Ascending aorta (tissue), 2 donors: ENCODE measurements at regions not wholly inside any gene's neighbourhood (a gene's known extent, or its start where the extent isn't known, plus 50 kb on each side); places are given as distances from the start of the nearest gene placed in this dataset.

Experiments
- DNase-seq, 2 donors: peaks; one replicate each; pipeline ENCODE4 v3.0.0-alpha.2; 2019; ENCODE audit warnings: low spot score in 2 of 2
- H3K27ac ChIP-seq, 2 donors: fragments of 200-600 bp; sonication (generic); one replicate each; pipeline ENCODE4 v1.5.1; 2016 to 2017; ENCODE audit warnings: mild to moderate bottlenecking in 1 of 2
- H3K27me3 ChIP-seq: fragments of 200-600 bp; sonication (generic); one replicate; pipeline ENCODE4 v1.5.1; 2017
- H3K36me3 ChIP-seq, 2 donors: fragments of 200-600 bp; sonication (generic); one replicate each; pipeline ENCODE4 v1.5.1; 2016
- H3K4me1 ChIP-seq, 2 donors: fragments of 200-600 bp; sonication (generic); one replicate each; pipeline ENCODE4 v1.5.1; 2016 to 2017; ENCODE audit warnings: mild to moderate bottlenecking in 1 of 2
- H3K4me3 ChIP-seq, 2 donors: fragments of 200-600 bp; sonication (generic); one replicate each; pipeline ENCODE4 v1.5.1; 2016 to 2017; ENCODE audit warnings: mild to moderate bottlenecking in 1 of 2
- H3K9me3 ChIP-seq, 2 donors: fragments of 200-600 bp; sonication (generic); one replicate each; pipeline ENCODE4 v1.5.1; 2016
- intact Hi-C: fragments of 100-400 bp; cut with DNase I; formaldehyde crosslinking; loops from one replicate; pipeline ENCODE4 v1.15.1; 2023
- TF ChIP-seq, protein P1 (sequence below), 3 experiments: fragments of 200-600 bp in 2 of 3; fragments of 450-650 bp in 1 of 3; sonication (generic) in 2 of 3; IDR thresholded peaks; one replicate each; pipeline ENCODE4 v1.5.1; 2016 to 2019; ENCODE audit warnings: antibody characterized with exemption in 3 of 3, mild to moderate bottlenecking in 1 of 3, moderate library complexity in 1 of 3

GRCh38 chr9:82320566-82320965, 332.0 kb downstream of the SPATA31D1 start:
- Histone ChIP-seq H3K4me1 (no peaks in the 10 kb centered on the region), H3K36me3 (no peaks in the 10 kb centered on the region), H3K27ac (no peak overlapping the region), H3K9me3 (peaks cover 0 to 8% of the 10 kb centered on the region in 2 donors), H3K27me3 (no peaks in the 10 kb centered on the region), H3K4me3 (no peak overlapping the region)
- intact Hi-C loops = no loop called here
- DNase-seq = no peak
- TF ChIP-seq, protein P1, sequence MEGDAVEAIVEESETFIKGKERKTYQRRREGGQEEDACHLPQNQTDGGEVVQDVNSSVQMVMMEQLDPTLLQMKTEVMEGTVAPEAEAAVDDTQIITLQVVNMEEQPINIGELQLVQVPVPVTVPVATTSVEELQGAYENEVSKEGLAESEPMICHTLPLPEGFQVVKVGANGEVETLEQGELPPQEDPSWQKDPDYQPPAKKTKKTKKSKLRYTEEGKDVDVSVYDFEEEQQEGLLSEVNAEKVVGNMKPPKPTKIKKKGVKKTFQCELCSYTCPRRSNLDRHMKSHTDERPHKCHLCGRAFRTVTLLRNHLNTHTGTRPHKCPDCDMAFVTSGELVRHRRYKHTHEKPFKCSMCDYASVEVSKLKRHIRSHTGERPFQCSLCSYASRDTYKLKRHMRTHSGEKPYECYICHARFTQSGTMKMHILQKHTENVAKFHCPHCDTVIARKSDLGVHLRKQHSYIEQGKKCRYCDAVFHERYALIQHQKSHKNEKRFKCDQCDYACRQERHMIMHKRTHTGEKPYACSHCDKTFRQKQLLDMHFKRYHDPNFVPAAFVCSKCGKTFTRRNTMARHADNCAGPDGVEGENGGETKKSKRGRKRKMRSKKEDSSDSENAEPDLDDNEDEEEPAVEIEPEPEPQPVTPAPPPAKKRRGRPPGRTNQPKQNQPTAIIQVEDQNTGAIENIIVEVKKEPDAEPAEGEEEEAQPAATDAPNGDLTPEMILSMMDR (IDR thresholded peaks at IDR 0.05) = no peak

DNA sequence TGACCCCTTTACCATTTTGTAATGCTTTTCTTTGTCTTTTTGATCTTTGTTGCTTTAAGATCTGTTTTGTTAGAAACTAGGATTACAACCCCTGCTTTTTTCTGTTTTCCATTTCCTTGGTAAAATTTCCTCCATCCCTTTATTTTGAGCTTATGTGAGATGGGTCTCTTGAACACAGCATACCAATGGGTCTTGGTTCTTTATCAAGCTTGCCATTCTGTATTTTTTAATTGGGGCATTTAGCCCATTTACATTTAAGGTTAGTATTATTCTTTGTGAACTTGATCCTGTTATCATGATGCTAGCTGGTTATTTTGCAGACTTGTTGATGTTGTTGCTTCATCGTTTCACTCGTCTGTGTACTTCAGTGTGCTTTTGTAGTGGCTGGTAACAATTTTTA, 337.3 kb downstream of the SPATA31D1 start:
- Histone ChIP-seq H3K36me3 (no peaks in the 10 kb centered on the region), H3K9me3 (peaks cover 6 to 8% of the 10 kb centered on the region in 2 donors), H3K27ac (no peak overlapping the region), H3K27me3 (no peaks in the 10 kb centered on the region), H3K4me1 (no peaks in the 10 kb centered on the region), H3K4me3 (no peak overlapping the region)
- intact Hi-C loops = no loop called here
- DNase-seq = no peak
- TF ChIP-seq, protein P1 (IDR thresholded peaks at IDR 0.05) = no peak

DNA sequence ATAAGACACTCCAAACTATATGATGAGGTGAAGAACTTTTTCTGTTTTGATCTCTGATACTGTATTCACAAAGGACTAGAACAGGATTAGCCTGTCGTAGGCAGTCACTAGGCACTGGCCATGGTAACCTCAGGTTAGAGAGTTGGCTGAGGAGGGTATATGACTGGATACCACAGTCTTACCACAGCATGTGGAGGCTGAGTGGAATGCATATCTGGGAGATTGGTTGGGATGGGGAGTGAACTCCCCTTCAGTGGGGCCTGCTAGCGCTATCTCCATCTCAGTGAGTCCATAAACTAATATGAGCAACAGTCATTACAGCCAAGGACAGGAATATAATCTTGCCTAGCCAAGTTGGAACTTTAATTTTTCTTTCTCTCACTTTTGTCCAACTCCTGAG, 339.1 kb downstream of the SPATA31D1 start:
- TF ChIP-seq, protein P1 (IDR thresholded peaks at IDR 0.05) = no peak
- H3K4me3 ChIP-seq = no peak overlapping the region
- peaks cover 6 to 8% of the 10 kb centered on the region in 2 donors for H3K9me3 ChIP-seq
- H3K27me3 ChIP-seq = no peaks in the 10 kb centered on the region
- no peaks in the 10 kb centered on the region for H3K4me1 ChIP-seq
- DNase-seq = no peak
- no peaks in the 10 kb centered on the region for H3K36me3 ChIP-seq
- H3K27ac ChIP-seq = no peak overlapping the region
- intact Hi-C loops = no loop called here

DNA sequence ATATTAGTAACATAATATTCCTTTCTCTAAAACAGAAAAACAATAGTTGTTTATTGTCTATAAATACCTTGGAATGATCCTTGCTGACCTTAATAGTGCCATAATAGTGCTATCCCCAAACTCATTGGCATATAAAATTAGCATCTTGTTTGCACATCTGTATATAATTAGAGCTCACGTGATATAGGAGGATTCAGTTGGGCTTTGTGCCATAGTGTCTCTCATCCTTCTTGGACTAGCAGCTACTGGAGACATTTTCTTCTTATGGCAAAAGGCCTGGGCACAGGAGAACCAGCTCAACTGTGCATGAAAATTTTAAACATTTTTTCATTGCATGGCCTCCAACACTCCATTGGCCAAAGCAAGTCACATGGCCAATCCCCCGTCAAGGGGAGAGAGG, 342.5 kb downstream of the SPATA31D1 start:
- Histone ChIP-seq H3K9me3 (peaks cover 0 to 3% of the 10 kb centered on the region in 2 donors), H3K4me1 (no peaks in the 10 kb centered on the region), H3K36me3 (no peaks in the 10 kb centered on the region), H3K27me3 (no peaks in the 10 kb centered on the region), H3K27ac (no peak overlapping the region), H3K4me3 (no peak overlapping the region)
- intact Hi-C loops = no loop called here
- TF ChIP-seq, protein P1 (IDR thresholded peaks at IDR 0.05) = no peak
- no peak for DNase-seq

DNA sequence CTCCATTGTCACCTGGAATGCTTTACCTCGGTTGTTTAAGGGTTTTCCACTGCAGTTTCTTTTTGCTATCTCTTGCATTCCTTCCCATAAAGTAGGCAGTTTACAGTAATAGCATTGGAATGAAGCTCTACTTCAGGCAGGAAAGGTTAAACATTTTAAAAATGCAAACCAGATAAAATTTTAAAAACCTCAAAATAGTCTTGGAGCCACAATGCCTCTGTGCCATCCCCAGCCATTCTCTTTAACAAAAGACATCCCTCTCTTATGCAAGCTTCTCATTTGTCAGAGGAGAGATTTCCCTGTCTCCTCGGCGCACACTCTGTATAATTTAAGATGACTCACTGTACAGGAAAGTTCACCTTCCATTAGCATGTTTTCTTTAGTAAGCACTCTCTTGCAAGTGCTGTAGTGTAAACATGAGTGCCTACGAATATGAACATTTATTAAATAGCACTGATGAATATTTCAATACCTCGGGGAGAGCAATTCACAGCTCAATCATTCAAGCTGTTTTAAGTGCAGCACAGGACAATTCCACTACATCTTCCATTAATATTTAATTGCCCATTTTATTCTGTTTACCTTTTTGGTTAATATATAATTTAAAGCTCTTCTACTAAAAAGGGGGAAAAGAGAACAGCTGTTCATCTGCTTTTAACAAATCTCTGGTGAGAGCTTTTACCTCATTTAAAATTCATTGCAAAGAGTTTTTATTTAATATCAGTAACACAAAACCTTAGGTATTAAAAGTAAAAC, 343.6 kb downstream of the SPATA31D1 start:
- H3K27ac ChIP-seq = no peak overlapping the region
- TF ChIP-seq, protein P1 (IDR thresholded peaks at IDR 0.05) = no peak

More for the DNA sequence above, 343.6 kb downstream of the SPATA31D1 start:
- intact Hi-C loops = no loop called here
- H3K4me3 ChIP-seq = no peak overlapping the region
- no peaks in the 10 kb centered on the region for H3K36me3 ChIP-seq
- H3K4me1 ChIP-seq = no peaks in the 10 kb centered on the region
- no peaks in the 10 kb centered on the region for H3K27me3 ChIP-seq
- H3K9me3 ChIP-seq = no peaks in the 10 kb centered on the region
- no peak for DNase-seq
